ENCODE measurements at regions not wholly inside any gene's neighbourhood (a gene's known extent, or its start where the extent isn't known, plus 50 kb on each side); places are given as distances from the start of the nearest gene placed in this dataset.

GRCh38 chr16:60123392-60124023 lies 1389.4 kb upstream of the GOT2 start (continued):
- TF ChIP-seq ZBTB33 (IDR thresholded peaks at IDR 0.05) (no peak), FOXA2 (IDR thresholded peaks at IDR 0.05) (no peak)

- H3K9ac ChIP-seq (ENCODE audit: low read depth in 1 of 2, low read length in 2 of 2): no peak overlapping the region
- TF ChIP-seq FOXA1 (IDR thresholded peaks at IDR 0.05) (no peak), TAF1 (conservative IDR thresholded peaks at IDR 0.05) (no peak), RAD21 (IDR thresholded peaks at IDR 0.05) (no peak), RXRA (IDR thresholded peaks at IDR 0.05) (no peak), GABPA (IDR thresholded peaks at IDR 0.05 in 1 of 2, conservative IDR thresholded peaks at IDR 0.05 in 1 of 2) (no peak), ZBTB33 (IDR thresholded peaks at IDR 0.05) (no peak), YY1 (IDR thresholded peaks at IDR 0.05) (no peak), MAX (IDR thresholded peaks at IDR 0.05) (no peak), ATF3 (IDR thresholded peaks at IDR 0.05) (no peak), HNF4A (conservative IDR thresholded peaks at IDR 0.05) (no peak), HNF4G (IDR thresholded peaks at IDR 0.05) (no peak), SP1 (IDR thresholded peaks at IDR 0.05) (no peak), EGR1 (IDR thresholded peaks at IDR 0.05; ENCODE audit: low read depth in 2 of 2) (no peak)
- H3K4me3 ChIP-seq (ENCODE audit: low read depth in 1 of 3, low read length in 3 of 3): no peak overlapping the region
- WGBS: 84% methylated on average over 14 of the region's 14 CpGs
- no peak for DNase-seq (ENCODE audit: low spot score)
- H3K36me3 ChIP-seq (ENCODE audit: control insufficient read depth in 4 of 4, insufficient read depth in 3 of 4, low read depth in 1 of 4, low read length in 3 of 4): no peaks in the 10 kb centered on the region
- H3K4me1 ChIP-seq (ENCODE audit: control insufficient read depth in 4 of 4, insufficient read depth in 4 of 4, low read length in 3 of 4): no peaks in the 10 kb centered on the region
- H3K9me3 ChIP-seq (ENCODE audit: control insufficient read depth in 4 of 4, low read length in 3 of 4): no peaks in the 10 kb centered on the region
- H3K27me3 ChIP-seq (ENCODE audit: control insufficient read depth in 4 of 4, insufficient read depth in 4 of 4, low read length in 3 of 4): no peaks in the 10 kb centered on the region
- no peak overlapping the region for H3K27ac ChIP-seq (ENCODE audit: low read depth in 1 of 2, low read length in 2 of 2)
These were observed 1386.5 kb upstream of the GOT2 start for GRCh38 chr16:60120586-60120985.

GRCh38 chr16:60110531-60110930 lies 1376.4 kb upstream of the GOT2 start:
- H3K36me3 ChIP-seq (ENCODE audit: control insufficient read depth in 4 of 4, insufficient read depth in 3 of 4, low read depth in 1 of 4, low read length in 3 of 4): no peaks in the 10 kb centered on the region
- H3K9me3 ChIP-seq (ENCODE audit: control insufficient read depth in 4 of 4, low read length in 3 of 4): no peaks in the 10 kb centered on the region
- TF ChIP-seq RAD21 (IDR thresholded peaks at IDR 0.05) (no peak), YY1 (IDR thresholded peaks at IDR 0.05) (no peak), REST (IDR thresholded peaks at IDR 0.05) (no peak), SP1 (IDR thresholded peaks at IDR 0.05) (no peak), TAF1 (conservative IDR thresholded peaks at IDR 0.05) (no peak), HNF4A (conservative IDR thresholded peaks at IDR 0.05) (no peak), NR2F2 (IDR thresholded peaks at IDR 0.05) (no peak), ZBTB33 (IDR thresholded peaks at IDR 0.05) (no peak), GABPA (IDR thresholded peaks at IDR 0.05 in 1 of 2, conservative IDR thresholded peaks at IDR 0.05 in 1 of 2) (no peak), MAX (IDR thresholded peaks at IDR 0.05) (no peak), JUND (IDR thresholded peaks at IDR 0.05) (no peak), HNF4G (IDR thresholded peaks at IDR 0.05) (no peak)
- WGBS: 61% methylated on average over 2 of the region's 2 CpGs
- no peak overlapping the region for H3K9ac ChIP-seq (ENCODE audit: low read depth in 1 of 2, low read length in 2 of 2)
- DNase-seq (ENCODE audit: low spot score): no peak
- H3K27me3 ChIP-seq (ENCODE audit: control insufficient read depth in 4 of 4, insufficient read depth in 4 of 4, low read length in 3 of 4): no peaks in the 10 kb centered on the region
- no peak overlapping the region for H3K27ac ChIP-seq (ENCODE audit: low read depth in 1 of 2, low read length in 2 of 2)
- H3K4me3 ChIP-seq (ENCODE audit: low read depth in 1 of 3, low read length in 3 of 3): no peak overlapping the region
- H3K4me1 ChIP-seq (ENCODE audit: control insufficient read depth in 4 of 4, insufficient read depth in 4 of 4, low read length in 3 of 4): no peaks in the 10 kb centered on the region

All from liver (tissue), 7 donors.